ENCODE measurements at regions not wholly inside any gene's neighbourhood (a gene's known extent, or its start where the extent isn't known, plus 50 kb on each side); places are given as distances from the start of the nearest gene placed in this dataset.

- TF ChIP-seq GATA2 (IDR thresholded peaks at IDR 0.05; ENCODE audit: low read depth, low read length), result no peak
- no peak for TF ChIP-seq GATA3 (IDR thresholded peaks at IDR 0.05; ENCODE audit: low read depth, low read length)
Measured at GRCh38 chr6:14510038-14510437, 392.5 kb downstream of the CD83 start.
